IMR-90 (cell line): ENCODE measurements at regions not wholly inside any gene's neighbourhood (a gene's known extent, or its start where the extent isn't known, plus 50 kb on each side); places are given as distances from the start of the nearest gene placed in this dataset.

ENCODE experiments used
- ATAC-seq: fragments of 200-7000 bp; cut with Tn5 transposase; 2 replicates; pipeline ENCODE4 v1.9.1; 2020; ENCODE audit warnings: low read depth, mild to moderate bottlenecking, moderate library complexity
- BruUV-seq: library from RNA; stranded (reverse); fragments of 400-500 nt; replicated peaks from 2 replicates; lab custom pipeline; 2021; lab: Mats Ljungman, UMichigan
- CTCF ChIA-PET: fragments of 300-600 bp; formaldehyde crosslinking; extraction: SDS; loops from one replicate; lab custom pipeline; 2021; ENCODE audit warnings: antibody characterized with exemption; lab: Yijun Ruan, JAX
- POLR2A ChIA-PET: fragments of 300-600 bp; sonication (Branson Sonifier 250); formaldehyde crosslinking; loops from one replicate; lab custom pipeline; 2022; ENCODE audit warnings: antibody characterized with exemption; ENCODE audit not compliant: unreplicated experiment; lab: Charles Lee
- DNase-seq: peaks from one replicate; pipeline ENCODE4 v3.0.0; 2013
- H2AFZ ChIP-seq: replicated peaks from 2 replicates; pipeline ENCODE3; 2013; ENCODE audit warnings: low read length, mild to moderate bottlenecking; ENCODE audit not compliant: poor library complexity
- H2AK5ac ChIP-seq: 2 replicates; pipeline ENCODE4 v1.6.1; 2013; ENCODE audit warnings: low read depth, low read length, inconsistent platforms
- H2AK9ac ChIP-seq: replicated peaks from 2 replicates; pipeline ENCODE3; 2013; ENCODE audit warnings: mild to moderate bottlenecking, low read depth, low read length, moderate library complexity; ENCODE audit not compliant: poor library complexity
- H2BK120ac ChIP-seq: 2 replicates; pipeline ENCODE4 v1.6.1; 2013; ENCODE audit warnings: low read depth, low read length, inconsistent platforms
- H2BK15ac ChIP-seq: 3 replicates; pipeline ENCODE4 v1.6.1; 2013; ENCODE audit warnings: low read depth, low read length, inconsistent platforms
- H2BK20ac ChIP-seq: 2 replicates; pipeline ENCODE4 v1.6.1; 2013; ENCODE audit warnings: low read depth, mild to moderate bottlenecking, inconsistent platforms, low read length, moderate library complexity
- H2BK5ac ChIP-seq: 2 replicates; pipeline ENCODE4 v1.6.1; 2013; ENCODE audit warnings: mild to moderate bottlenecking, low read depth, low read length, inconsistent platforms; ENCODE audit not compliant: poor library complexity, severe bottlenecking
- H3K14ac ChIP-seq: replicated peaks from 2 replicates; pipeline ENCODE4 v1.6.1; 2013; ENCODE audit warnings: low read depth, low read length, inconsistent platforms
- H3K18ac ChIP-seq: 2 replicates; pipeline ENCODE4 v1.6.1; 2013; ENCODE audit warnings: low read depth, low read length, control low read depth
- H3K23ac ChIP-seq: 2 replicates; pipeline ENCODE4 v1.6.1; 2013; ENCODE audit warnings: low read depth, low read length, inconsistent platforms
- H3K27ac ChIP-seq: 2 replicates; pipeline ENCODE4 v1.5.1; 2013; ENCODE audit warnings: mild to moderate bottlenecking, control low read depth, low read length; ENCODE audit not compliant: insufficient read depth
- H3K27me3 ChIP-seq: 2 replicates; pipeline ENCODE4 v1.6.1; 2013; ENCODE audit warnings: low read length; ENCODE audit not compliant: control insufficient read depth, insufficient read depth
- H3K36me3 ChIP-seq: 2 replicates; pipeline ENCODE4 v1.6.1; 2013; ENCODE audit warnings: low read length, mixed read lengths; ENCODE audit not compliant: control insufficient read depth, insufficient read depth
- H3K4ac ChIP-seq: 2 replicates; pipeline ENCODE4 v1.6.1; 2013; ENCODE audit warnings: low read depth, low read length, inconsistent platforms
- H3K4me1 ChIP-seq: 2 replicates; pipeline ENCODE4 v1.6.1; 2013; ENCODE audit warnings: low read length, mixed read lengths; ENCODE audit not compliant: control insufficient read depth, insufficient read depth
- H3K4me2 ChIP-seq: 2 replicates; pipeline ENCODE4 v1.6.1; 2013; ENCODE audit warnings: low read depth, mild to moderate bottlenecking, control low read depth, low read length, moderate library complexity
- H3K4me3 ChIP-seq: 2 replicates; pipeline ENCODE4 v1.5.1; 2013; ENCODE audit warnings: low read depth, mild to moderate bottlenecking, control low read depth, low read length, moderate library complexity; ENCODE audit not compliant: insufficient read depth
- H3K56ac ChIP-seq: 2 replicates; pipeline ENCODE4 v1.6.1; 2013; ENCODE audit warnings: low read length, inconsistent platforms; ENCODE audit not compliant: insufficient read depth; ENCODE audit errors: extremely low read depth
- H3K79me1 ChIP-seq, 2 experiments: 2 replicates each; pipeline ENCODE4 v1.6.1; 2013; ENCODE audit warnings: low read length in 2 of 2, inconsistent platforms in 1 of 2, low read depth in 1 of 2
- H3K9ac ChIP-seq: 2 replicates; pipeline ENCODE4 v1.6.1; 2013; ENCODE audit warnings: low read depth, low read length, control low read depth
- H3K9me1 ChIP-seq: 2 replicates; pipeline ENCODE4 v1.6.1; 2013; ENCODE audit warnings: low read length, inconsistent platforms; ENCODE audit not compliant: insufficient read depth
- H3K9me3 ChIP-seq: 2 replicates; pipeline ENCODE4 v1.6.1; 2013; ENCODE audit warnings: low read length; ENCODE audit not compliant: control insufficient read depth, insufficient read depth
- H4K20me1 ChIP-seq: 2 replicates; pipeline ENCODE4 v1.6.1; 2013; ENCODE audit warnings: low read length, inconsistent platforms; ENCODE audit not compliant: insufficient read depth
- H4K5ac ChIP-seq: 2 replicates; pipeline ENCODE4 v1.6.1; 2013; ENCODE audit warnings: mild to moderate bottlenecking, low read depth, low read length, control low read depth
- H4K8ac ChIP-seq, 2 experiments: 2 replicates each; pipeline ENCODE4 v1.6.1; 2013; ENCODE audit warnings: low read depth in 2 of 2, low read length in 2 of 2, control low read depth in 1 of 2, inconsistent platforms in 1 of 2
- H4K91ac ChIP-seq: 2 replicates; pipeline ENCODE4 v1.6.1; 2013; ENCODE audit warnings: low read depth, low read length, inconsistent platforms; ENCODE audit not compliant: insufficient read depth
- BHLHE40 ChIP-seq: fragments of 150-350 bp; IDR thresholded peaks from 2 replicates; pipeline ENCODE4 v1.6.1; 2016; ENCODE audit warnings: mild to moderate bottlenecking, low read depth, low read length
- MXI1 ChIP-seq: IDR thresholded peaks from 2 replicates; pipeline ENCODE4 v1.6.1; 2012; ENCODE audit warnings: low read depth, mild to moderate bottlenecking, low read length, moderate library complexity, borderline replicate concordance
- NFE2L2 ChIP-seq: fragments of 150-350 bp; IDR thresholded peaks from 2 replicates; pipeline ENCODE4 v1.6.1; 2016; ENCODE audit warnings: low read depth, mild to moderate bottlenecking, low read length
- POLR2A ChIP-seq: IDR thresholded peaks from 2 replicates; pipeline ENCODE4 v1.6.1; 2012; ENCODE audit warnings: mild to moderate bottlenecking, low read depth, low read length
- RAD21 ChIP-seq: IDR thresholded peaks from 2 replicates; pipeline ENCODE4 v1.6.1; 2012; ENCODE audit warnings: low read length, improper control_type of control experiment
- RFX5 ChIP-seq: IDR thresholded peaks from 2 replicates; pipeline ENCODE4 v1.8.0; 2012; ENCODE audit warnings: low read depth, mild to moderate bottlenecking, low read length, moderate library complexity
- SMC3 ChIP-seq: fragments of 150-350 bp; IDR thresholded peaks from 2 replicates; pipeline ENCODE4 v1.6.1; 2016; ENCODE audit warnings: low read depth, mild to moderate bottlenecking, antibody characterized with exemption, low read length, moderate library complexity
- USF2 ChIP-seq: fragments of 150-350 bp; IDR thresholded peaks from 2 replicates; pipeline ENCODE4 v1.6.1; 2017; ENCODE audit warnings: mild to moderate bottlenecking, antibody characterized with exemption, low read length, low read depth
- WGBS, 2 experiments: methylation state at CpG; one replicate each; pipeline versions ENCODE4 v1.1.5 to v1.1.7; 2013; ENCODE audit warnings: missing lambda C conversion rate in 2 of 2; ENCODE audit not compliant: insufficient read length in 1 of 2; ENCODE audit errors: extremely low coverage in 2 of 2; 5-methylcytosine and 5-hydroxymethylcytosine counted together
- dilution Hi-C: fragments of 300-500 bp; cut with HindIII; formaldehyde crosslinking; loops from one replicate; pipeline ENCODE4 v1.14.3; 2018; ENCODE audit warnings: low sequenced_read_pairs; ENCODE audit not compliant: unreplicated experiment
- in situ Hi-C: fragments of 300-500 bp; cut with MboI; formaldehyde crosslinking; loops from 3 replicates; pipeline ENCODE4 v1.14.3; 2019; ENCODE audit warnings: low sequenced_read_pairs, inconsistent platforms, mixed read lengths
- intact Hi-C: fragments of 100-400 bp; cut with micrococcal nuclease; formaldehyde crosslinking; loops from 2 replicates; pipeline ENCODE4 v1.10.0; 2022
- TF ChIP-seq, protein P1 (sequence below): fragments of 150-350 bp; IDR thresholded peaks from 2 replicates; pipeline ENCODE4 v1.6.1; 2016; ENCODE audit warnings: low read depth, mild to moderate bottlenecking, low read length, moderate library complexity, borderline replicate concordance
- TF ChIP-seq, protein P2 (sequence below): conservative IDR thresholded peaks from 2 replicates; pipeline ENCODE4 v1.5.1; 2012; ENCODE audit warnings: mild to moderate bottlenecking, low read depth, low read length, improper control_type of control experiment

DNA sequence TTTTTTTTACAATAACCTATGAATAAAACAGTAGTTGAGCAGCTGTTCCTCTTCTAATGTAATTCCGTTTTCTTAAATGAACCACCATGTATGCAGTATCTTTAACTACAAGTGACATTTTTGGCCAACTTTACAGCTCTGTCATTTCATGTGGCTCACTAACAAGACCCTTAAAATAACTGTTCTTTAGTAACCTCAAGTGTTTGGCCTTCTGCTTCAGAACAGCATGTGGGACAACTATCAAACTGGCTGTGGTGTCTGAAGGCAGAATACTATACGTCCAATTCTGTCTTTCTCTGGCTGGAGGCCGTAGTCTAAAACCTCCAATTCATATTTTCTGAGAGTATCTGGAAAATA, 391.4 kb downstream of the NNT start:
- Histone ChIP-seq H3K4me1 (peaks cover 4% of the 10 kb centered on the region; the same call in 1 of the 2 replicates), H2AFZ (no peak overlapping the region), H4K8ac (no peak overlapping the region), H2AK9ac (no peak overlapping the region), H2BK20ac (no peak overlapping the region), H3K79me1 (no peaks in the 10 kb centered on the region), H2BK120ac (no peak overlapping the region), H3K27me3 (no peaks in the 10 kb centered on the region), H2AK5ac (no peak overlapping the region), H3K18ac (no peak overlapping the region), H3K56ac (no peak overlapping the region), H3K27ac (no peak overlapping the region), H2BK5ac (no peak overlapping the region), H3K9me1 (no peaks in the 10 kb centered on the region), H3K4me2 (no peak overlapping the region), H3K9ac (no peak overlapping the region), H4K5ac (no peak overlapping the region), H3K23ac (no peak overlapping the region), H3K36me3 (no peaks in the 10 kb centered on the region), H3K9me3 (no peaks in the 10 kb centered on the region), H2BK15ac (no peak overlapping the region), H3K4me3 (no peak overlapping the region), H4K91ac (no peak overlapping the region), H3K14ac (no peak overlapping the region), H3K4ac (no peak overlapping the region), H4K20me1 (no peaks in the 10 kb centered on the region)
- intact Hi-C loops (loop anchor here (10.0 kb wide), 2 partner anchors 350 to 1160 kb away; no protein-coding TSS in a partner anchor), in situ Hi-C loops (no loop called here), dilution Hi-C loops (no loop called here)
- ChIA-PET CTCF (interaction anchor here (0.7 kb wide), 1 partner anchor 262 kb away, joined by 3 read pairs; no protein-coding TSS in a partner anchor), POLR2A (no interaction called here)
- whole genome bisulfite sequencing, 2 experiments: no CpG with 5 or more reads among the region's 3 CpGs
- no peak for DNase-seq
- no peak for TF ChIP-seq BHLHE40
- no peak for TF ChIP-seq MXI1
- TF ChIP-seq, protein P1, sequence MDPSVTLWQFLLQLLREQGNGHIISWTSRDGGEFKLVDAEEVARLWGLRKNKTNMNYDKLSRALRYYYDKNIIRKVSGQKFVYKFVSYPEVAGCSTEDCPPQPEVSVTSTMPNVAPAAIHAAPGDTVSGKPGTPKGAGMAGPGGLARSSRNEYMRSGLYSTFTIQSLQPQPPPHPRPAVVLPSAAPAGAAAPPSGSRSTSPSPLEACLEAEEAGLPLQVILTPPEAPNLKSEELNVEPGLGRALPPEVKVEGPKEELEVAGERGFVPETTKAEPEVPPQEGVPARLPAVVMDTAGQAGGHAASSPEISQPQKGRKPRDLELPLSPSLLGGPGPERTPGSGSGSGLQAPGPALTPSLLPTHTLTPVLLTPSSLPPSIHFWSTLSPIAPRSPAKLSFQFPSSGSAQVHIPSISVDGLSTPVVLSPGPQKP: no peak
- TF ChIP-seq RFX5: no peak
- TF ChIP-seq RAD21: no peak
- TF ChIP-seq, protein P2, sequence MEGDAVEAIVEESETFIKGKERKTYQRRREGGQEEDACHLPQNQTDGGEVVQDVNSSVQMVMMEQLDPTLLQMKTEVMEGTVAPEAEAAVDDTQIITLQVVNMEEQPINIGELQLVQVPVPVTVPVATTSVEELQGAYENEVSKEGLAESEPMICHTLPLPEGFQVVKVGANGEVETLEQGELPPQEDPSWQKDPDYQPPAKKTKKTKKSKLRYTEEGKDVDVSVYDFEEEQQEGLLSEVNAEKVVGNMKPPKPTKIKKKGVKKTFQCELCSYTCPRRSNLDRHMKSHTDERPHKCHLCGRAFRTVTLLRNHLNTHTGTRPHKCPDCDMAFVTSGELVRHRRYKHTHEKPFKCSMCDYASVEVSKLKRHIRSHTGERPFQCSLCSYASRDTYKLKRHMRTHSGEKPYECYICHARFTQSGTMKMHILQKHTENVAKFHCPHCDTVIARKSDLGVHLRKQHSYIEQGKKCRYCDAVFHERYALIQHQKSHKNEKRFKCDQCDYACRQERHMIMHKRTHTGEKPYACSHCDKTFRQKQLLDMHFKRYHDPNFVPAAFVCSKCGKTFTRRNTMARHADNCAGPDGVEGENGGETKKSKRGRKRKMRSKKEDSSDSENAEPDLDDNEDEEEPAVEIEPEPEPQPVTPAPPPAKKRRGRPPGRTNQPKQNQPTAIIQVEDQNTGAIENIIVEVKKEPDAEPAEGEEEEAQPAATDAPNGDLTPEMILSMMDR: no peak
- no peak for TF ChIP-seq SMC3
- no peak for TF ChIP-seq USF2
- no peak for TF ChIP-seq NFE2L2
- TF ChIP-seq POLR2A: no peak
- ATAC-seq: no peak
- BruUV-seq: no TSS peak
